ENCODE measurements at regions not wholly inside any gene's neighbourhood (a gene's known extent, or its start where the extent isn't known, plus 50 kb on each side); places are given as distances from the start of the nearest gene placed in this dataset.

DNA sequence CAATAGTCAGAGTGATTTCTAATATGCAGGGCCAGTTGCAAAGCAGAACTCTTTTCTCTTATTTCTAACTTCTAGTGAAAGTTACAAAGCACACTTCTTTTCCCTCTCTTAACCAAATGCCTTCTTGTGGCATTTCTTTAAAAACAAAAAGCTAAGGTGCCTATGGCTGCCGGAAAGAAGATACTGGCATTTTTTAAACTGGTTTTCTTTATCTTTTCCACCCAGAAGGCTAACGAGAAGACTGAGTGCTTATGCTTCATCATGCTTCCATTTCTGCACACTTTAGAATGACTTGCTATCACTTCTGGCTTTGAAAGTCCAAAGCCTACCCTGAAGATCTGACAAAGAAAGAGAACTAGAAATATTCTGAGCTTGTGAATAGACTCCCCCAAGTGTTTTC is 141.3 kb downstream of the P2RY1 start:
- no peak for DNase-seq
- H3K27me3 ChIP-seq (ENCODE audit: insufficient read depth), result no peaks in the 10 kb centered on the region
- WGBS (ENCODE audit: low lambda C conversion rate), result 13% methylated on average over 2 of the region's 2 CpGs
- H3K79me2 ChIP-seq (ENCODE audit: insufficient read depth), result no peaks in the 10 kb centered on the region
- no peaks in the 10 kb centered on the region for H4K20me1 ChIP-seq (ENCODE audit: insufficient read depth)
- no peak for TF ChIP-seq SMC3 (IDR thresholded peaks at IDR 0.05; ENCODE audit: low read depth, low read length)
- no peak for TF ChIP-seq CHD2 (IDR thresholded peaks at IDR 0.05; ENCODE audit: low read length, partially characterized antibody)
- no peak for TF ChIP-seq TCF12 (IDR thresholded peaks at IDR 0.05)
- TF ChIP-seq, protein P1, sequence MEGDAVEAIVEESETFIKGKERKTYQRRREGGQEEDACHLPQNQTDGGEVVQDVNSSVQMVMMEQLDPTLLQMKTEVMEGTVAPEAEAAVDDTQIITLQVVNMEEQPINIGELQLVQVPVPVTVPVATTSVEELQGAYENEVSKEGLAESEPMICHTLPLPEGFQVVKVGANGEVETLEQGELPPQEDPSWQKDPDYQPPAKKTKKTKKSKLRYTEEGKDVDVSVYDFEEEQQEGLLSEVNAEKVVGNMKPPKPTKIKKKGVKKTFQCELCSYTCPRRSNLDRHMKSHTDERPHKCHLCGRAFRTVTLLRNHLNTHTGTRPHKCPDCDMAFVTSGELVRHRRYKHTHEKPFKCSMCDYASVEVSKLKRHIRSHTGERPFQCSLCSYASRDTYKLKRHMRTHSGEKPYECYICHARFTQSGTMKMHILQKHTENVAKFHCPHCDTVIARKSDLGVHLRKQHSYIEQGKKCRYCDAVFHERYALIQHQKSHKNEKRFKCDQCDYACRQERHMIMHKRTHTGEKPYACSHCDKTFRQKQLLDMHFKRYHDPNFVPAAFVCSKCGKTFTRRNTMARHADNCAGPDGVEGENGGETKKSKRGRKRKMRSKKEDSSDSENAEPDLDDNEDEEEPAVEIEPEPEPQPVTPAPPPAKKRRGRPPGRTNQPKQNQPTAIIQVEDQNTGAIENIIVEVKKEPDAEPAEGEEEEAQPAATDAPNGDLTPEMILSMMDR (IDR thresholded peaks at IDR 0.05), result no peak
- TF ChIP-seq SIN3A (IDR thresholded peaks at IDR 0.05; ENCODE audit: borderline replicate concordance, low read depth, low read length), result no peak
- no peak for TF ChIP-seq MXI1 (IDR thresholded peaks at IDR 0.05; ENCODE audit: low read depth, low read length)
- no peak for TF ChIP-seq EZH2phosphoT487 (IDR thresholded peaks at IDR 0.05; ENCODE audit: borderline replicate concordance, low read depth)
- TF ChIP-seq RXRA (IDR thresholded peaks at IDR 0.05; ENCODE audit: borderline replicate concordance, low read depth), result no peak
- TF ChIP-seq, protein P2, sequence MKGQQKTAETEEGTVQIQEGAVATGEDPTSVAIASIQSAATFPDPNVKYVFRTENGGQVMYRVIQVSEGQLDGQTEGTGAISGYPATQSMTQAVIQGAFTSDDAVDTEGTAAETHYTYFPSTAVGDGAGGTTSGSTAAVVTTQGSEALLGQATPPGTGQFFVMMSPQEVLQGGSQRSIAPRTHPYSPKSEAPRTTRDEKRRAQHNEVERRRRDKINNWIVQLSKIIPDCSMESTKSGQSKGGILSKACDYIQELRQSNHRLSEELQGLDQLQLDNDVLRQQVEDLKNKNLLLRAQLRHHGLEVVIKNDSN (IDR thresholded peaks at IDR 0.05; ENCODE audit: borderline replicate concordance, low read depth), result no peak
- TF ChIP-seq FOXM1 (IDR thresholded peaks at IDR 0.05; ENCODE audit: low read depth), result no peak
- no peak overlapping the region for H3K9ac ChIP-seq
- ChIA-PET CTCF (no interaction called here), POLR2A (no interaction called here)
- H3K4me3 ChIP-seq (ENCODE audit: low read depth in 2 of 2, low read length in 1 of 2), result no peak overlapping the region
- H3K4me2 ChIP-seq, result no peak overlapping the region
- H3K4me1 ChIP-seq (ENCODE audit: control insufficient read depth in 1 of 2, insufficient read depth in 2 of 2, low read depth in 1 of 2, low read length in 1 of 2), result no peaks in the 10 kb centered on the region
- no peak overlapping the region for H2AFZ ChIP-seq (ENCODE audit: low read depth)
- H3K9me2 ChIP-seq, result no peaks in the 10 kb centered on the region
- H3K9me3 ChIP-seq, result no peaks in the 10 kb centered on the region
- H3K27ac ChIP-seq (ENCODE audit: low read depth in 2 of 2, low read length in 1 of 2), result no peak overlapping the region
- no peaks in the 10 kb centered on the region for H3F3A ChIP-seq (replicated peaks; ENCODE audit: insufficient read depth)
- H3K36me3 ChIP-seq (replicated peaks in 1 of 2; ENCODE audit: control insufficient read depth in 1 of 2, insufficient read depth in 2 of 2, low read length in 1 of 2), result no peaks in the 10 kb centered on the region

DNA sequence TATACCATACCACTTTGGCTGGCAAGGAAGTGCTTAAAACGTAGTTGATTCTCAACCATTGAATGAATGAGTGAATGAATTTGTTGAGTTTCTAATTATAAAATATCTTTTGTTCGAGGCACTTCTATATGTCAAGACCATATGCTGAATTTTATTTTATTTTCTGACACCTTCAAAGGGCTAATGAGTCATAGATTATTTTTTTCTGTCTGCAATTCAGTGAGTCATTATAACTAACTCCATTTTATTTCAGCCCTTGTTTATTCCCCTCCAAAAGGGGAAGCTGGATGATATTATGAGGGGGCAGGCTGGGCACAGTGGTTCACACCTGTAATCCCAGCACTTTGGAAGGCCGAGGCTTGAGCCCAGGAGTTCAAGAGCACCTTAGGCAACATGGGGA is 142.4 kb downstream of the P2RY1 start:
- no peak overlapping the region for H3K27ac ChIP-seq (ENCODE audit: low read depth in 2 of 2, low read length in 1 of 2)
- TF ChIP-seq, protein P3, sequence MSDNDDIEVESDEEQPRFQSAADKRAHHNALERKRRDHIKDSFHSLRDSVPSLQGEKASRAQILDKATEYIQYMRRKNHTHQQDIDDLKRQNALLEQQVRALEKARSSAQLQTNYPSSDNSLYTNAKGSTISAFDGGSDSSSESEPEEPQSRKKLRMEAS (IDR thresholded peaks at IDR 0.05; ENCODE audit: low read depth), result no peak
- TF ChIP-seq, protein P4, sequence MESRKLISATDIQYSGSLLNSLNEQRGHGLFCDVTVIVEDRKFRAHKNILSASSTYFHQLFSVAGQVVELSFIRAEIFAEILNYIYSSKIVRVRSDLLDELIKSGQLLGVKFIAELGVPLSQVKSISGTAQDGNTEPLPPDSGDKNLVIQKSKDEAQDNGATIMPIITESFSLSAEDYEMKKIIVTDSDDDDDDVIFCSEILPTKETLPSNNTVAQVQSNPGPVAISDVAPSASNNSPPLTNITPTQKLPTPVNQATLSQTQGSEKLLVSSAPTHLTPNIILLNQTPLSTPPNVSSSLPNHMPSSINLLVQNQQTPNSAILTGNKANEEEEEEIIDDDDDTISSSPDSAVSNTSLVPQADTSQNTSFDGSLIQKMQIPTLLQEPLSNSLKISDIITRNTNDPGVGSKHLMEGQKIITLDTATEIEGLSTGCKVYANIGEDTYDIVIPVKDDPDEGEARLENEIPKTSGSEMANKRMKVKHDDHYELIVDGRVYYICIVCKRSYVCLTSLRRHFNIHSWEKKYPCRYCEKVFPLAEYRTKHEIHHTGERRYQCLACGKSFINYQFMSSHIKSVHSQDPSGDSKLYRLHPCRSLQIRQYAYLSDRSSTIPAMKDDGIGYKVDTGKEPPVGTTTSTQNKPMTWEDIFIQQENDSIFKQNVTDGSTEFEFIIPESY (IDR thresholded peaks at IDR 0.05; ENCODE audit: borderline replicate concordance, low read depth), result no peak
- TF ChIP-seq FOXM1 (IDR thresholded peaks at IDR 0.05; ENCODE audit: low read depth) (no peak), EZH2phosphoT487 (IDR thresholded peaks at IDR 0.05; ENCODE audit: borderline replicate concordance, low read depth) (no peak), GATA2 (CRISPR knock-in tag; IDR thresholded peaks at IDR 0.05) (no peak), ELF1 (IDR thresholded peaks at IDR 0.05) (no peak), GABPA (IDR thresholded peaks at IDR 0.05; ENCODE audit: low read depth) (no peak), YY1 (IDR thresholded peaks at IDR 0.05; ENCODE audit: low read depth) (no peak), FOXJ3 (CRISPR knock-in tag; IDR thresholded peaks at IDR 0.05) (no peak), EP300 (IDR thresholded peaks at IDR 0.05; ENCODE audit: borderline replicate concordance in 1 of 2, low read depth in 1 of 2, low read length in 1 of 2) (no peak), TAF1 (IDR thresholded peaks at IDR 0.05; ENCODE audit: borderline replicate concordance, low read depth, low read length) (no peak)
- TF ChIP-seq, protein P2 (IDR thresholded peaks at IDR 0.05; ENCODE audit: borderline replicate concordance, low read depth), result no peak
- TF ChIP-seq, protein P5, sequence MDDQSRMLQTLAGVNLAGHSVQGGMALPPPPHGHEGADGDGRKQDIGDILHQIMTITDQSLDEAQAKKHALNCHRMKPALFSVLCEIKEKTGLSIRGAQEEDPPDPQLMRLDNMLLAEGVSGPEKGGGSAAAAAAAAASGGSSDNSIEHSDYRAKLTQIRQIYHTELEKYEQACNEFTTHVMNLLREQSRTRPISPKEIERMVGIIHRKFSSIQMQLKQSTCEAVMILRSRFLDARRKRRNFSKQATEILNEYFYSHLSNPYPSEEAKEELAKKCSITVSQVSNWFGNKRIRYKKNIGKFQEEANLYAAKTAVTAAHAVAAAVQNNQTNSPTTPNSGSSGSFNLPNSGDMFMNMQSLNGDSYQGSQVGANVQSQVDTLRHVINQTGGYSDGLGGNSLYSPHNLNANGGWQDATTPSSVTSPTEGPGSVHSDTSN (IDR thresholded peaks at IDR 0.05), result no peak
- no peaks in the 10 kb centered on the region for H3K36me3 ChIP-seq (replicated peaks in 1 of 2; ENCODE audit: control insufficient read depth in 1 of 2, insufficient read depth in 2 of 2, low read length in 1 of 2)
- no peaks in the 10 kb centered on the region for H3K9me3 ChIP-seq
- 0% methylated on average over 3 of the region's 3 CpGs for WGBS (ENCODE audit: low lambda C conversion rate)
- H3K9ac ChIP-seq, result no peak overlapping the region
- H3K4me3 ChIP-seq (ENCODE audit: low read depth in 2 of 2, low read length in 1 of 2), result no peak overlapping the region
- H3F3A ChIP-seq (replicated peaks; ENCODE audit: insufficient read depth), result no peaks in the 10 kb centered on the region
- no peaks in the 10 kb centered on the region for H3K27me3 ChIP-seq (ENCODE audit: insufficient read depth)
- ChIA-PET POLR2A (no interaction called here), CTCF (no interaction called here)
- no peaks in the 10 kb centered on the region for H4K20me1 ChIP-seq (ENCODE audit: insufficient read depth)
- no peak overlapping the region for H3K4me2 ChIP-seq
- H3K9me2 ChIP-seq, result no peaks in the 10 kb centered on the region
- H2AFZ ChIP-seq (ENCODE audit: low read depth), result no peak overlapping the region
- H3K4me1 ChIP-seq (ENCODE audit: control insufficient read depth in 1 of 2, insufficient read depth in 2 of 2, low read depth in 1 of 2, low read length in 1 of 2), result no peaks in the 10 kb centered on the region
- DNase-seq, result no peak
- no peaks in the 10 kb centered on the region for H3K79me2 ChIP-seq (ENCODE audit: insufficient read depth)

Measured in SK-N-SH (cell line).